Activated B cell treated with CpG ODN at 0.5 μM for 24 hours (primary cell): ENCODE measurements at regions not wholly inside any gene's neighbourhood (a gene's known extent, or its start where the extent isn't known, plus 50 kb on each side); places are given as distances from the start of the nearest gene placed in this dataset.

ENCODE experiments used
- ATAC-seq: fragments of 200-7000 bp; cut with Tn5 transposase; one replicate; pipeline ENCODE4 v1.10.0; 2021; ENCODE audit warnings: low read depth, mild to moderate bottlenecking, moderate library complexity
- CTCF ChIA-PET: fragments of 350-600 bp; sonication (Branson Sonifier 250); formaldehyde crosslinking; loops from one replicate; lab custom pipeline; 2021; ENCODE audit warnings: antibody characterized with exemption; lab: Charles Lee
- POLR2A ChIA-PET: fragments of 350-600 bp; sonication (Branson Sonifier 250); formaldehyde crosslinking; loops from one replicate; lab custom pipeline; 2021; ENCODE audit warnings: antibody characterized with exemption; lab: Charles Lee
- DNase-seq: peaks from one replicate; pipeline ENCODE4 v3.0.0; 2022
- H3K27ac Mint-ChIP-seq: one replicate; pipeline ENCODE4 v1.8.0; 2020; ENCODE audit warnings: mixed read lengths
- H3K27me3 Mint-ChIP-seq: one replicate; pipeline ENCODE4 v1.8.0; 2021; ENCODE audit warnings: mixed read lengths
- H3K36me3 Mint-ChIP-seq: one replicate; pipeline ENCODE4 v1.8.0; 2021; ENCODE audit warnings: low read depth, mixed read lengths
- H3K4me1 Mint-ChIP-seq: one replicate; pipeline ENCODE4 v1.8.0; 2021; ENCODE audit warnings: mixed read lengths
- H3K4me3 Mint-ChIP-seq: one replicate; pipeline ENCODE4 v1.8.0; 2020; ENCODE audit warnings: mild to moderate bottlenecking, mixed read lengths
- H3K9me3 Mint-ChIP-seq: one replicate; pipeline ENCODE4 v1.8.0; 2020; ENCODE audit warnings: mixed read lengths
- CTCF ChIP-seq: fragments of 200-600 bp; IDR thresholded peaks from one replicate; pipeline ENCODE4 v1.8.0; 2022; ENCODE audit warnings: antibody characterized with exemption, mild to moderate bottlenecking
- intact Hi-C: fragments of 100-400 bp; cut with micrococcal nuclease; formaldehyde crosslinking; loops from one replicate; pipeline ENCODE4 v1.15.1; 2024

GRCh38 chr22:48606684-48607307, 1220.9 kb downstream of the BRD1 start:
- intact Hi-C loops: no loop called here
- no peak for DNase-seq
- peaks cover 8% of the 10 kb centered on the region for H3K9me3 Mint-ChIP-seq
- no peaks in the 10 kb centered on the region for H3K36me3 Mint-ChIP-seq
- no peaks in the 10 kb centered on the region for H3K27me3 Mint-ChIP-seq
- ChIA-PET CTCF (no interaction called here), POLR2A (no interaction called here)
- H3K27ac Mint-ChIP-seq: no peak overlapping the region
- TF ChIP-seq CTCF: no peak
- no peak overlapping the region for H3K4me3 Mint-ChIP-seq
- no peaks in the 10 kb centered on the region for H3K4me1 Mint-ChIP-seq
- no peak for ATAC-seq

DNA sequence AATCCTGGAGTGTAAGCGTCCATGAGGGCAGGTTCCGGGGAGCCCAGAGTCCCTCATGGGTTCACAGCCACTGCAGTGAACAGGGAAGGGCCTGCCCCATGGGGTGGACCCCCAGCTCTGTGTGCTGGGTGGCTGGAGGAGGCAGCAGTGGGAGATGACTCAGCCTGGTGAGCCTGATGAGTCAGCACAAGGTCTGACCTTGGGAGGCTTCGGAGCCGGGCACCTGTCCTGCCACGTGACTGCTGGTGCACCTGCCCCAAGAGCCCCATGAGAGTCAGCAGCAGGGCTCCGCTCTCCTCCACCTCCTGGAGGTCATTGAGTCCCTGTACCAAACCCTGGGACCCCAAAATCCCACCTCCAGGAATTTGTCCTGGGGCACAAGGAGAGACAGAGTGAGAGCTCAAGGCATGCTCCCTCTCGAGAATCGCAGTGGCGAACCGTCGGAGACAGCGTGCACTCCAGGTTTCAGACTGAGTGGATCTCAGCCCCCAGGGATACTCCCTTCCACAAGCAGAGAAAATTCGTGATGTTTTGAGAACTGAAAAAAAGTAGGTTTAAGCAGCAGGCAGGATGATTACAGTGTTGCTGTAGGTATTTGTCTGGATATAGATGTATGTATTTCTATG, 1221.7 kb downstream of the BRD1 start:
- no peak overlapping the region for H3K27ac Mint-ChIP-seq
- H3K36me3 Mint-ChIP-seq: no peaks in the 10 kb centered on the region
- H3K4me1 Mint-ChIP-seq: no peaks in the 10 kb centered on the region
- intact Hi-C loops: no loop called here
- ChIA-PET POLR2A (no interaction called here), CTCF (no interaction called here)
- H3K4me3 Mint-ChIP-seq: no peak overlapping the region
- DNase-seq (no peak), ATAC-seq (no peak)
- H3K9me3 Mint-ChIP-seq: peaks cover 8% of the 10 kb centered on the region
- TF ChIP-seq CTCF: no peak
- H3K27me3 Mint-ChIP-seq: no peaks in the 10 kb centered on the region

DNA sequence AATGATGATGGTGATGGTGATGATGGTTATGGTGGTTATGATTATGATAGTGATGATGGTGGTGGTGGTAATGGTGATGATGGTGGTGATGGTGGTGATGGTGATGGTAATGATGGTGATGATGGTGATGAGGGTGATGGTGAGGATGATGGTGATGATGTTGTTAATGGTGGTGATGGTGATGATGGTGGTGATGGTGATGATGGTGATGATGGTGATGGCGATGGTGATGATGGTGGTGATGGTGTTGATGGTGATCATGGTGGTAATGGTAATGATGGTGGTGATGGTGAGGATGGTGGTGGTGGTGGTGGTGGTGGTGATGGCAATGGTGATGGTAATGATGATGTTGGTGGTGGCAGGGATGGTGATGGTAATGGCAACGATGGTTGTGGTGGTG, 1222.5 kb downstream of the BRD1 start:
- POLR2A ChIA-PET: no interaction called here

DNA sequence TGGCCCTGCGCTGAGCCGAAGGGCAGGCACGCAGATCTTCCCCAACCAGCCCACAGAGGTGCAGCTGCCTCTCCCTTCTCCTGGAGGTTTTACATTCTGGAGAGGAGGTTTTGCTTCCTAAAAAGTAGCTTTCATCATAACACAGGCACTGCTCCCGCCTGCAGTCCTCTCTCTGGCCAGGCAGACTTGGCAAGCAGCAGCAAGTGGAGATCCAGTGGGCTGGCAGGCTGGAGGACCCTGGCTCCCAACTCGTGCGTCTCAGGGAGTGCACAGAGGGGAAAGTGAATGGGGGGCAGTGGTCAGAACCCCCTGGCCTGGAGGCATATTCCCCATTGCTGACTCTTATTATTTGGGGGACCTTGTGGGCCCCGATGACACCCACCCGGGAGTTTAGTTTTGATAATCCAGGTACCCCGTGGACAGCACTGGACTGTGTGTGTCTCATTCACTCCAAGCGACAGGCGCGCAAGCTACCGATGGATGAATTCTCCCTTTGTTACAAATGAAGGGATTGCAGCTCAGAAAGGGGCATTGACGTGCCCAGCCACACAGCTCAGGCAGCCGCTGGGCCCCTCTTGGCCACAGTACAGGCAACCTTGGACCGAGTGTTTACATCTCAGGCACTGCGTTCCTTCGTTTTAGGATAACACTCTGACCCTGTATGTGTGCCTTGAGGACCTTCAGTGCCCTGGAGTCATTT, 1223.9 kb downstream of the BRD1 start:
- Mint-ChIP-seq H3K27me3 (no peaks in the 10 kb centered on the region), H3K27ac (no peak overlapping the region), H3K36me3 (no peaks in the 10 kb centered on the region), H3K4me1 (no peaks in the 10 kb centered on the region), H3K4me3 (no peak overlapping the region), H3K9me3 (peaks cover 8% of the 10 kb centered on the region)
- no peak for DNase-seq
- ATAC-seq: no peak
- CTCF ChIA-PET: no interaction called here
- no peak for TF ChIP-seq CTCF
- POLR2A ChIA-PET: no interaction called here
- intact Hi-C loops: no loop called here

More for the DNA sequence above, 1222.5 kb downstream of the BRD1 start:
- H3K27me3 Mint-ChIP-seq: no peaks in the 10 kb centered on the region
- TF ChIP-seq CTCF: no peak
- CTCF ChIA-PET: no interaction called here
- no peak overlapping the region for H3K27ac Mint-ChIP-seq
- DNase-seq (no peak), ATAC-seq (no peak)
- H3K9me3 Mint-ChIP-seq: peaks cover 8% of the 10 kb centered on the region
- no peaks in the 10 kb centered on the region for H3K36me3 Mint-ChIP-seq
- intact Hi-C loops: no loop called here
- H3K4me1 Mint-ChIP-seq: no peaks in the 10 kb centered on the region
- H3K4me3 Mint-ChIP-seq: no peak overlapping the region

- intact Hi-C loops: no loop called here
- no peak for TF ChIP-seq CTCF
- Mint-ChIP-seq H3K27ac (no peak overlapping the region), H3K4me3 (no peak overlapping the region), H3K4me1 (no peaks in the 10 kb centered on the region), H3K36me3 (no peaks in the 10 kb centered on the region), H3K9me3 (peaks cover 10% of the 10 kb centered on the region), H3K27me3 (no peaks in the 10 kb centered on the region)
- ChIA-PET POLR2A (no interaction called here), CTCF (no interaction called here)
- DNase-seq (no peak), ATAC-seq (no peak)
Observed at GRCh38 chr22:48602805-48603518, 1224.7 kb downstream of the BRD1 start.
